GM18498 (cell line): ENCODE measurements at regions not wholly inside any gene's neighbourhood (a gene's known extent, or its start where the extent isn't known, plus 50 kb on each side); places are given as distances from the start of the nearest gene placed in this dataset.

Source experiments
- ATAC-seq: cut with Tn5 transposase; IDR thresholded peaks from one replicate; pipeline ENCODE4 v1.9.1; 2021; ENCODE audit warnings: mild to moderate bottlenecking, moderate library complexity; ENCODE audit not compliant: unreplicated experiment

DNA sequence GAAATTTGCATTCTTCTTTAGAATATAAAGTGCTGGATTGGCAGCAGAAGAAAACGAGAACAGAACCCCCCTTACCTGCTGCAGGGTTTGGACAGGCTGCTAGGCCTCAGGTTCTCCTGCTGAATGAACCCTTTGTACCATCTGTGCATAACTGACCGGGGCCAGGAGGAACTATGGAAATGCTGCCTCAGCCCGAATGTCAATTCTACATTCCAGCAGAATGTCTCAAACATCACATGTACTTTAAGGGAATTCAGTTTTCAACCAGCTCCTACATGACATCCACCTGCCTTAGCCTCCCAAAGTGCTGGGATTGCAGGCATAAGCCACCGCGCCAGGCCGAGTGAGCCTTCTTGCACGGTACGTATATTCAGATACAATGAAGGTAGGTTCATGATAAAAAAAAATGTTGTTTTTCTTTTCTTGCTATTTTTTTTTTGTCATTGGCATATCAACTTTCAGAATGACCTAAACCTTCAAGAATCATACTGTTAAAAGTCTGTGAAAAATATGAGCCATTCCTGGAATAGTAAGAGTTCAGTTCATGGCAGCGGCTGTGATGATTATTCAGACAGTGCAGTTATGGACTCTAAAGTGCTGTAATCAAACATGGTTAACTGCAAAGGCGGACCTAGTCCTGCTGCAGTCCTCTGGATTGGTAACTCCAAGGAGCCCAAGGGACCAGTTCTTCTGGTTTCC, 84.4 kb upstream of the TNS3 start:
- no peak for ATAC-seq

DNA sequence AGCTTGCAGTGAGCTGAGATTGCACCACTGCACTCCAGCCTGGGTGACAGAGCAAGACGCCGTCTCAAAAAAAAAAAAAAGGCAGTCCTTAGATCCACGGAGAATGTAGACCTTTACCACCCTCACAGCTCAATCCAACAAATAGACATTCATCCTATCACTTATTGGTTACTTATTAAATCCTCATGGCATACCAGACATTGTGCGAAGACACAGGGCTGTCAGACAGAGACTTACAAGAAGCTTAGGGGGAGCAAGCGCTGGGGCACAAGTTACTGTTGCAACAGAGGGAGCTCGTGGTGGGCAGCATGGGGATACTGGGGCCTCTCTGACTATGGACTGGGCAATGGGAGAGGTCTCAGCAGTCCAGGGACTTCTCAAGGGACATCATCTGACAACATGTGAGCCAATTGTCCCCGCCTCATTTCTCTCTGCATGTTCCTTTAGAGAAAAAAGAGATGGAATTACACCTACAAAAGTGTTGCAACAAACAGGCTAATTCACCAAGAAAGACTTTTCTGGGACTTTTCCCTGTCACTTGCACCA, 82.8 kb upstream of the TNS3 start:
- ATAC-seq = no peak

DNA sequence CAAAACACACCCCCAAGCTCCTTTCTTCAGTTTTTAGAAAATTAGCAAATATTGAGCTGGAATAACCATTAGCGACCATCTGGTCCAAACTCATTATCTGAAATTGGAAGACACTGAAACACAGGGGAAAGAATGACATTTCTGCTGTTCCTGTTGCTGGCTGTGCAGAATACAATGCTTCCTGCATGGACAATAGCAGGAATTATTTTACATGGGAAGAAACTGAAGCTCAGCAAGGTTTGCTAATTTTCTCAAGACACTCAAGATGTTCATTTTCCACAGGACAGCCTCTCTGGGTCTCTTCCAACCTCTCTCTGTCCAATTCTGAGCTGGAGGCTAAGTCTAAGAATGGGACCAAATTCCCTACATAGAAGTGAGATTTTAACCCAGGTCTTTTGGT, 81.9 kb upstream of the TNS3 start:
- ATAC-seq = no peak

DNA sequence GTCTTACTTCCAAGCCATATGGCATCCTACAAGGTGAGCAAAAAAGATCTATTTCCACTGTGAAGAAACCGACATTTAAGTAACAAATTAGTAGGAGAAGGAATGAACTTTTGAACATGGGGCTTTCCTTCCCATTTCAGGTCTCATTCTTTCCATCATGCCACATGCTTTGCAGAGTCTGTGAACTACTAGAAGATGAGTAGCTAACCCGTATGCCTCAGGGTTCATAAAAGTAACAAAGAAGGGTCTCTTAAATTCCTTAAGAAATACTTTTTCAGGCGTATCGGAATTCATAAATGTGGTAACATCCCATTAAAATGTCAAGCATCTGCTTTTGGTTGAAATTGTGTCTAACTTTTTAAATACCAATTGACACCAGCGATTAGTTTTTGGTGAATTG, 81.3 kb upstream of the TNS3 start:
- ATAC-seq = no peak

DNA sequence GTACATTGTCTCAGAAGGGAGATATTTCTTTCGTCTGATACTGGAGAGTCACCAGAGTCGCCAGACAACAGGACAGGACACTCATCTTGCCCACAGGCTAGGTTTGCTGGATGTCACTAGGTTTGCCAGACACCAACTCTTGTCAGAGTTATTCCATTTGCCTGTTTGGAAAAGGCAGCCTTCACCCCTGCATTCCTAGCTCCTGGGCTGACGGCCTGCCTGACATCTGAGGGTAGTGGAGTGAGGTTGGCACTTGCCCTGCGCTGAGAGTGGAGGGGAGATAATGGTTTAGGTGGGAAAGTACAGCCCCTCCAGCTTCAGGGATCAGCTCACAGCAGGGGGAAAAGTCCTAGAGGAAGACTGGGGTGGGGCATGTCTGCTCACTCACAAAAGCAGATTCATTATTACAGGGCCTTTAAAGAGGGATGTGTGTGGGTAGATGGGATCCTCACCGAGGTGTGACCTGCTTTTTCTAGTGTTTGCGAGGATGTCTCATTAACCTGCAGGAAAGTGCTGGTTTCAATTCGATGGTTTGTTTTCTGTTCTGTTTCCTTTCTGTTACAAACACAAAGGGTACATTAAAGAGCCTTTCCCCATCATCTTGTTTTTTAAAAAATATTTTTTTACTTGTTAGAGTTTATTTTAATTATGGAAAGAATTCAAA, 79.3 kb upstream of the TNS3 start:
- ATAC-seq = peak; percentile 65

DNA sequence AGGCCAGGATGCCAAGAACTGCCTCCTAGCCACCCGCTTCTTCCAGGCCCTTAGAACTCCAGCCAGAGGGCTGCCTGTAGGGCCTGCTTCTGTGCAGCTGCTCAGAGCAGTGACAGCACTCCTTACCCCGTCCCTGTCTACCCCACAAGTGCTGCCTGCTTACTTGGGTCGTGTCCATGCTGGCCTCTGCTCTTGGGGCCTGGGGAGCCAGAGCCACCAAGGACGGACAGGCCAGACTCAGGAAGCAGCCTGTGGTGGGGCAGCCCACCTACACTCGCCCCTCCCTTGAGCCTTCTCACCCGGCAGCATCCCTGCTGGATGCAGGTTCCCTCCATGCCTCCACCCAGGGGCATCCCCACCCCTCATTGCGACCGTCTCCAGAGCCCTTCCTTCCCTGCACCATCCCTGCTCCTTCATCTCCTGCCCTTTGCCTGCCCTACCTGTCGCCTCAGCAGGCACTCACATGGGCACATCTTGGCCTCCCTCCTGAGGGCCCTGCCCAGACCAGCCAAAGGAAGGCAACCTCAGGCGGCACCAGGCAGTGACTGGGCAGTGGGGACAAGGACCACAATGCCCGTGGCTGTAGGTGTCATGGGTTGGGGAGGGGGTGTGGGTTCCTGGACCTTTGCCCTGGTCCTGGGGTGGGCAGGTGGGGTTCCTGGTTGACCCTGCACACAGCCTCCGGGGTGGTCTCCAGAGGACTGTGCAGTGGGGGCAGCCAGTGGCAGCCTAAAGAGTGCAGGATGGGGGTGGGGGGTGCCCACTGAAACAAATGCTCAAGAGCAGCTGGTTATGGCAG, 78.0 kb upstream of the TNS3 start:
- no peak for ATAC-seq

DNA sequence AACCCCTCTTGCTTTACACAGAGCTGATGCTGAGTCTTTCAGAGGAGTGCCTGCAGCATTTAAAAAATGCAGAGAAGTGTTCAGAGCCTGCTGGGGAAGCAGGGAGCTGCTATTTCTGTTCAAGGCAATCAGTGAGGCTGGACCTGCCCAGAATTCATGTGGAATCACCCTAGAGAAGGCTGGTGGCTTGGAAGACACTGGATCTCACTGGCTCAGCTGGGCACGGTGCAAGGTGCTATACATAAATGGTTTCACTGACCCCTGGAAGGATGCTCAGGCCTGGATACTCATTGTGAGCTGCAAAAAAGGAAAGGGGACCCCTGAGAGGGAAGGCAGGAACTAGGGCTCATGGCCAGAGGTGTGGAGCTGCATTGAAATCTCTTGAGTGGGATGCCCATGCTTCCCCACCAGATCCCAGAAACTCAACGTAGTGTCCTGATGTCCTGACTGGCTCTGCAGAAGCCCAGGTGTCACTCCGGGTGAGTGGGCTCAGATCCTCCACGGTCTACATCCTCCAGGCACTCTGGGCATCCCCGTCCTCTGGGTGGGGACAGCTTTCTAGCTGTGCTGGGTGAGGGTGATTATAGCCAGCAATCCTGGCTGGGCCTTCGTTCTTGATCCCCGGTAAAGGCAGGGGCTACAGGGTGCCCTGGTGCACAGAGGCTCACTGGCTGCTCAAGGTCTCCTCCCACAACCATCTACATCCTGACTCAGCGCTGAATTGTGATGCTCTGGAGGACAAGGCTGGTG, 77.2 kb upstream of the TNS3 start:
- no peak for ATAC-seq

DNA sequence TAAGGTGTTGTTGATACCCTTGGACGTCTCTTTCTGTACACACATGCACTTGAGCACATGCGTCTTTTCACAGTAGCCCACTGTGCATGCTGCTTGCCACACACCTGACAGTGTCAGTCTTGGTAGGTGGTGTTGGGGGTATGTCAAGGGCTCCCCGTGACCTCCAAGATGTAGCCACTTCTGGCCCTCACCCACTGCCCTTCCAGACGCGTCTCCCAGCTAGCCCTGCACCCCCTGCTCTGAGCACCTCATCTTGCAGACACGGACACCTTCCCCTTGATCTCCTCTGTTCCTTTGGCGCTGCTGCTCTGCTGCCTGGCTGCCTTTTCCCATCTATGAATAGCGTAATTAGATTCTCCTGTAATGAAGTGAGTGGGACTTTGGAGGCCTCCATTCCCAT, 75.2 kb upstream of the TNS3 start:
- no peak for ATAC-seq

DNA sequence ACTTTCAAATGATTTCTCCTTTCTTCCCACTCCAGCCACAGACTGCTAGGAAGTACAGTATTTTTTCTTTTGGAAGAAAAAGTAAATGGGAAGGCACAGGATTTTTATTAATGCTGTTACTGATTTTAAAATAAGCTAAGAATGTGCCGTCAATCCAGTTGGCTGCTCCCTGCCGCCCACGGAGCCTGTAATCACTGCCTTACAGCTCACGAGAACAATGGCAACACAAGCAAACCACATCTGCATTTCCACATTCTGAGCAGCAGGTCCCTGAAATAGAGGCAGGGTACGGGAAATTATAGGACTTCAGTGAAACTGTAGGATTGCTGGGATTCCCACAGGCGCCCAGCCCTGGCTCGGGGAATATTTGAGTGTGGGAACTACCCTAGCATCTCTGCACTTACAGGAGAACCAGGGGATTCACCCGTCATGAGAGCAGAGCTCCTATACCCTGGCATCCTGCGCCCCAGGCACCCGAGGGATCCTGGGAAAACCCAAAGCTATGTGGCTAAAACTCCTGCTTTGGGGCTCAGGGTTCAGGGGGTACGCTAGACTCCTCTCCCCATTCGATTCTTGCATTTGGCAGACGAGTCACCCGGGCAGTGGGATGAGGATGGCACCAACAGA, 72.9 kb upstream of the TNS3 start:
- ATAC-seq = no peak

DNA sequence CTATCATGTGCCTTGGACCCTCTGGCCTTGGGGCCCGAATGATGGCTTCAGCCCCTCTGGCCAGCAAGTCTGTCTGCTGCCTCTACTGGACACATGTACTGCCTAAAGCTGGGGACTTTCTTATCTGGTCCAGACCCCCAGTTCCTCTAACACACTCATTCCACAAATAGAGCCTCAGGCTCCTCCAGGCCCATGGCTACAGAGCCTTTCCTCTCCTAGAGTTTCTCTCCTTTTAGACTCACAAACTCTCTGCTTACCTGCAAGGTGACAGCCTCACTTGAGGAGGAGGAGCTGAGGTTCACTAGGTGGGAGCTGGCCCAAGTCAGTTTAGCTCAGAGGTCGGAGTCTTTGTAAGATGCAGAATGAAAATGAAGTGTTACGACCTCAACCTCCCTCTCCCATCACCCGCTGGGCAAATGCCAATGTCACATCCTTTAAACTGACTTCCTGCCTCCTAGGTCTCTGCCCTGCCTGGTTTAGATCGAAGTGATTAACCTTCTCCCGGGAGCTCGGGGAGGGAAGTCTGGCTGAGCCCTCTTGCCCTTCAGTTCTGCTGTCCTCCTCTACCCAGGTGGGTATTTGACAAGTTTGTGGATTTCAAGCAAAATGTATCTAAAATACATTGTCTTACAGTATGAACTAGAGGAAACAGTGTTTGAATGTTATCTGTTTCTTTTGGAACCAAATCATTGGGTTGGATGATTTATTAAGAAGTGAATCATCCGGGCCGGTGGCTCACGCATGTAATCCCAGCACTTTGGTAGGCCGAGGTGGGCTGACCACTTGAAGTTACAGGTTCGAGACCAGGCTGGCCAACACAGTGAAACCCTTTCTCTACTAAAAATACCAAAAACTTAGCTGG, 71.9 kb upstream of the TNS3 start:
- ATAC-seq = no peak

DNA sequence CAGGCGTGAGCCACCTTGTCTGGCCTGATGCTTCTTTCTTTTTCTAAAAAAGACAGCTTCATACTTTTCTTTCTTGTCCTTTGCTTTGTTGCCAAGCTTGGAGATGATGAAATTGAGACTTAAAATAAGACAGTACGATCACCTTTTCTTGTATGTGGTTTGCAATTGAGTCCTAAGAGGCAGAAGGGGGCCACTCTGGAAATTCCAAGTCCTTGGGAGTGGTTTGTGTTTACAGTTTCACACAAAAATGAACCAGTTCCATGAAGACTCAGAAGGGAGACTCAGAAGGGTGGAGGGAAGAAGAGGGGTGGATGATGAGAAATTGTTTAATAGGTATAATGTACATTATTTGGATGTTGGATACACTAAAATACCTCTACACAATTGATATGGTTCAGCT, 70.7 kb upstream of the TNS3 start:
- no peak for ATAC-seq

DNA sequence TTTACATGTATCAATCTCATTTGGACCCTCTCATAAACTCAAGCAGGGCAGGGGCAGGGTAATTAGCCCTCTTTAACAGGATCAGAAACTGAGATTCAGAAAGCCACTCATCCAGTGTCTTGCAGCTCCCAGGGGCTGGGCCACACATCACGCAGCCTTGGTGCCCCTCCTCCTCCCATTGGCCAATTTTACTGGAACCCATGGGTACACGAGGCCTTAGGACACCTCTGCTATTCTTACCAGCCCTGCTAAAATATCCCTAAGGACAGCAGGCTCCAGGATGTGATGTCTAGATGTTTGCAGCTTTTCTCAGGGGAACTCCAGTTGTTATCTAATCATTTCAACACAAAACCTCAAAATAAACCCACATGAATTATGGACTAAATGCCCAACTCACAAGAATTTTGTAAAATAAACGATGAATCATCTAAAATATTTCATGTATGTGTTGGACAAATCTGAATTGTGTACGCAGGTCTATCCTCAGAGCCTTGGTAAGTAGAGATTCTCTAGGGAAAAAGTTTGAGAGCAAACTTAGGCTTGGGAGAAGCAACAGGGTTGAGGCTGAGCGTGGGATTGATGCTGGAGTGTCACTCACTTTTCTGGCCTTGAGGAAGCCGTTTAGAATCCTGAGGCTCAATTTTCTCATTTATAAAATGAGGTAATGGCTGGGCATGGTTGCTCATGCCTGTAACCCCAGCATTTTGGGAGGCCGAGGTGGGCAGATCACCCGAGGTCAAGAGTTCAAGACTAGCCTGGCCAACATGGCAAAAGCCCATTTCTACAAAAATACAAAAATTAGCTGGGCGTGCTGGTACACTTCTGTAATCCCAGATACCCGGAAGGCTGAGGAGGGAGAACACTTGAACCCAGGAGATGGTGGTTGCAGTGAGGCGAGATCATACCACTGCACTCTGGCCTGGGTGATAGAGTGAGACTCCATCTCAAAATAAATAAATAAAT, 69.7 kb upstream of the TNS3 start:
- ATAC-seq = no peak

DNA sequence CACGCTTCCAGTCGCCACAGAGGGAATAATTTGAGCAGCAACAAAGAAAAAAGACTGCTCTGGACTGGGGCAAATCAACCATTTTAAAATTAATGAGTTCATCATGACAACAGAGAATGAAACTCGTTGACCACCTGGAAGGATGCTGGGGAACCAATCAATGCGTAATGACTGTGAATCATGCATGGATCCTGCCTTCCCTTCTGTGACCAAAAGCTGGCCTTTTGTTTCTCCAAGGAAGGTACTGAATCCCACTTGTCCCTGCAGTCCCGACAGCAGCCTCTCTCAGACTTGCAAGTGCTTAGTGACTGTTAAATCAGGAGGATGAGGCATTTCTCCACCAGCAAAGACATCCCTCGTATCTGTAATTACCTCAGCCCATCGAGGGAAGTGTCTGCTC, 68.0 kb upstream of the TNS3 start:
- ATAC-seq = no peak

DNA sequence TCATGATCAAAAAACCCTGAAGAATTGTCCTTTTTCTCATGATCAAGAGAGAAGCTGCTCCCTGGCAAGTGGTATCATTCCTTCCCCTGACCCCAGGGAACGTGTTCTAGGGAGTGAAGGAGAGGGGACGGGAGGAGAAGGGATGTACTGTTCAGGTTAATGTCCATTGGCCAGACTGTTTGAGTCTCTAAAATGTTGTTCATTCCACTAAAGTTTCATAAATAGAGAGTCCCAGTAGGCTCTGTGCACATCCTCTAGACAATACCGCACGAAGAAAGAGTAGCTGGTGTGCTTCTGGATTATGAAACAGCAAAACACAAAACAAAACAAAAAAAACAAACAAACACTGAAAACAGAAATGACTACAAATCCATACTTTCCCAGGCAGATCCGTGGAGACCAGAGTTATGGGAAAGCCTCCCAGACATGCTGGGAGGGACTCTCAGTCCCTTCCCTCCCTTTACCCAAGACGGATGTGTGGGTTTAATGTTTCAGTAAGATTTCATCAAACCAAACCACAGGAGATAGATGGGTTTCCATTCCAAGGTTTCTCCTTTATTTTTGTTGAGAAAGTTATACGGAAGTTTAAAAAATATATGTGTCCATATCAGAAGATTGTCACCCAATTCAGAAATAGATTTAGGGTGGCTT, 66.5 kb upstream of the TNS3 start:
- no peak for ATAC-seq

DNA sequence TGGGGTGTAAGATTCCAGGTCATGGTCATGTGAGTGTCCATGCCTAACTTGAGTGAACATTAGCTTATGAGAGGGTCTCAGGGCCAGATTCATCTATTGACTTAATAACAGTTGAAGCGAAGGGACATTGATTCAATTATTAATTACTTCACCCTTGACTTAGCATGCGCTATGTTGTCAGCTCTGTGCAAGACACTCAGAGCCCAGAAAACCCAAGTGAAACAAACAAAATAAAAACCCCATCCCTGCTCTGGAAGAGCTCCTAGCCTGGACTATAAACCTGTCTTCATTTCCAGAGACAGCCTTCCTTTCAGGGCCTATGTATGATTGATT, 66.0 kb upstream of the TNS3 start:
- ATAC-seq = no peak

DNA sequence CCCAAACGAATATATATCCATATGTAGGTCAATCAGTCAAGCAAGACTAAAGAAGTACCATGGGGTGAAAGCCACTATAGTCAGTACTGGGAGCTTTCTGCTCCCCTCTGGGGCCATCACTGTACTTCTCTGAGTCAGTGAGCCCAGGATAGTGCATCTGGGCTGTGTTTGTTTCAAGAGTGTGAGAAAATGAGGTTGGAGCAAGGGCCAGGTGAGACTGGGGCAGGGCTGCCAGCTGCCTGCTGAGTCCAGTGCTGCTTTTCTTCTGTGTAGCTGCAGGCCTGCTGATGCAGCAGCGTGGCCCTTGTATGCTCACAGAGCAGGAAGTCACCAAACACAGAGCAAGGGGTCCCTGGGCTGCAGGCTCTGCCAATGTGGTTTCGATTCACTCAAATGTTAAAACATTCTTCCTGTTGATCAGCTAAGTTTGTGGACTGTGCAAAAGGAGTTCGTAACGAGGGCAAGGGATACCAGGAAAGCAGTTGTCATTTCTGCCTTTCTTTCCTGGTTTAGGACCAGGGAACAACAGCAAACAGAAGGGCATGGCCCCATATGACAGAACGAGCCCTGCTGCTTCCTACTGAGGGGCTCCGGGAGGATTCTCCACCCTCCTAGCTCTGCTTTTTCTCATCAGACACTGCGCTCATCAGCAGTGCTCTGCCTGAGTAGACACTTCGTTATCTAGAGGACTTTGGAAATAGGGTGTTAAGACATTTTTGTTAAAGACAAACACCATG, 65.4 kb upstream of the TNS3 start:
- ATAC-seq = peak; percentile 86

DNA sequence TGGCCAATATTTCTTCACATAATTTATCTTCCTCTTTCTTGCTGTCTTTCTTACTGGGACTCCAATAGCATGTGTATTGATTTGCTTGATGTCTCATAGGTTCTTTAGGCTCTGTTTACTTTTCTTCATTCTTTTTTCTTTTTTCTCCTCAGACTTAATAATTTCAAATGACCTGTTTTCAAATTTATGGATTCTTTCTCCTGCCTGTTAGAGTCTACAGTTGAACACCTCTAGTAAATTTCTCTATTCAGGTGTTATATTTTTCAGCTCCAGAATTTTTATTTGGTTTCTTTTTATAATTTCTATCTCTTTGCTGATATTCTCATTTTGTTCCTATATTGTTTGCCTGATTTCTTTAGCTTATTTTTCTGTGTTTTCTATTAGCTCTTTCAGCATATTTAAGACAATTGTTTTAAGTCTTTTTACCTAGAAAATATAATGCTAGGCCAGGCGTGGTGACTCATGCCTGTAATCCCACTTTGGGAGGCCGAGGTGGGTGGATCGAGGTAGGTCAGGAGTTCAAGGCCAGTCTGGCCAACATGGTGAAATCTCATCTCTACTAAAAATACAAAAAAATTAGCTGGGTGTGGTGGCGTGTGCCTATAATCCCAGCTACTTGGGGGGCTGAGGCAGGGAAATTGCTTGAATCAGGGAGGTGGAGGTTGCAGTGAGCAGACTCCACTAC, 61.9 kb upstream of the TNS3 start:
- ATAC-seq = no peak
